GM12878 (cell line): ENCODE measurements at regions not wholly inside any gene's neighbourhood (a gene's known extent, or its start where the extent isn't known, plus 50 kb on each side); places are given as distances from the start of the nearest gene placed in this dataset.

Experiments used
- ATF7 ChIP-seq: fragments of 450-650 bp; IDR thresholded peaks from 2 replicates; pipeline ENCODE4 v1.6.1; 2016; ENCODE audit warnings: low read depth, mild to moderate bottlenecking
- BCL11A ChIP-seq: IDR thresholded peaks from 2 replicates; pipeline ENCODE4 v1.6.1; 2011; ENCODE audit warnings: low read depth, low read length
- CBFB ChIP-seq: IDR thresholded peaks from 2 replicates; pipeline ENCODE4 v1.6.1; 2016; ENCODE audit warnings: antibody characterized with exemption, low read depth
- CEBPB ChIP-seq, 2 experiments: fragments of 150-350 bp in 1 of 2; IDR thresholded peaks; 2 replicates each; pipeline ENCODE4 v1.6.1; 2012 to 2014; ENCODE audit warnings: low read depth in 2 of 2, low read length in 2 of 2, borderline replicate concordance in 1 of 2, inconsistent platforms in 1 of 2
- CREB1 ChIP-seq: IDR thresholded peaks from 2 replicates; pipeline ENCODE4 v1.6.1; 2012; ENCODE audit warnings: low read depth, mild to moderate bottlenecking, inconsistent platforms
- CUX1 ChIP-seq: IDR thresholded peaks from 2 replicates; pipeline ENCODE4 v1.6.1; 2012; ENCODE audit warnings: improper control_type of control experiment, low read depth, low read length; ENCODE audit not compliant: insufficient replicate concordance
- DPF2 ChIP-seq: fragments of 450-650 bp; IDR thresholded peaks from 2 replicates; pipeline ENCODE4 v1.6.1; 2017; ENCODE audit warnings: mild to moderate bottlenecking
- GATAD2B ChIP-seq: fragments of 450-650 bp; conservative IDR thresholded peaks from 2 replicates; pipeline ENCODE4 v1.6.1; 2017; ENCODE audit warnings: low read depth, mild to moderate bottlenecking, moderate library complexity
- HCFC1 ChIP-seq: fragments of 150-350 bp; IDR thresholded peaks from 2 replicates; pipeline ENCODE4 v1.6.1; 2014; ENCODE audit warnings: low read length
- NFXL1 ChIP-seq: fragments of 450-650 bp; IDR thresholded peaks from 2 replicates; pipeline ENCODE4 v1.6.1; 2017; ENCODE audit warnings: antibody characterized with exemption, mild to moderate bottlenecking, borderline replicate concordance
- RELA ChIP-seq: fragments of 450-650 bp; IDR thresholded peaks from 2 replicates; pipeline ENCODE4 v1.8.0; 2014; ENCODE audit warnings: borderline replicate concordance; ENCODE audit not compliant: partially characterized antibody
- SMARCA5 ChIP-seq: fragments of 450-650 bp; IDR thresholded peaks from 2 replicates; pipeline ENCODE4 v1.6.1; 2017; ENCODE audit warnings: mild to moderate bottlenecking
- STAT1 ChIP-seq: fragments of 450-650 bp; conservative IDR thresholded peaks from 2 replicates; pipeline ENCODE4 v1.6.1; 2014; ENCODE audit warnings: antibody characterized with exemption, mild to moderate bottlenecking
- SUPT20H ChIP-seq: IDR thresholded peaks from 2 replicates; pipeline ENCODE4 v1.6.1; 2011; ENCODE audit warnings: low read depth, mild to moderate bottlenecking, low read length, moderate library complexity, borderline replicate concordance; ENCODE audit not compliant: control insufficient read depth
- ZBTB40 ChIP-seq: fragments of 450-650 bp; IDR thresholded peaks from 2 replicates; pipeline ENCODE4 v1.6.1; 2016; ENCODE audit warnings: mild to moderate bottlenecking, moderate library complexity, borderline replicate concordance
- TF ChIP-seq, protein P1 (sequence below): fragments of 450-650 bp; formaldehyde crosslinking; IDR thresholded peaks from 2 replicates; pipeline ENCODE4 v1.4.0; 2020; ENCODE audit warnings: mild to moderate bottlenecking, moderate library complexity
- TF ChIP-seq, protein P2 (sequence below): fragments of 450-650 bp; IDR thresholded peaks from 2 replicates; pipeline ENCODE4 v1.6.1; 2017; ENCODE audit warnings: borderline replicate concordance

DNA sequence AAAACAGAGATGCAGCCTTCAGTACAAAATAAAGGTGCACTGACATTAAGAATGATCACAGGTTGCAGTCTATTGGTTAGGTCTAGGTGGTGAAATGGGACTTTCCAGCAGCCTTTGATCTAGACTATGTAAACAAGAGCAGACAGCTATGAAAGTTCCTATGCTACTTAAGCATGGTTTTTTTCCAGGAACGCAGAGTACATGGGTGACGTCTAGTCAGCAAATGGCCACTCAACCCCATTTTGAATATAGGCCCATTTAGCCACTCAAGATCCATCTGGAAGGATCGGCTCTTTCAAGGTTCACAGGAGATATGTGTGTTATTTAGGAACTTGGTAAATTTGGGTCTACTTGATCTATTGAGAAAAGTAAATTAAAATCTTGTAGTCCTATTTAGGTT is 1424.6 kb upstream of the LRRTM3 start (continued):
- TF ChIP-seq ZBTB40 (no peak), SMARCA5 (no peak), CBFB (no peak), CREB1 (peak; percentile 39; the same call in 1 of the 2 replicates), CEBPB (IDR thresholded peaks at IDR 0.05; ENCODE audit: borderline replicate concordance in 1 of 2, low read depth in 2 of 2, low read length in 2 of 2) (no peak), GATAD2B (no peak), SUPT20H (no peak), CUX1 (no peak), NFXL1 (no peak), ATF7 (peak; percentile 76), HCFC1 (no peak), STAT1 (no peak), DPF2 (0 out of 2 replicates have a peak, but pooled peaks have one; percentile 37), RELA (peak; percentile 97), BCL11A (no peak)
- TF ChIP-seq, protein P1, sequence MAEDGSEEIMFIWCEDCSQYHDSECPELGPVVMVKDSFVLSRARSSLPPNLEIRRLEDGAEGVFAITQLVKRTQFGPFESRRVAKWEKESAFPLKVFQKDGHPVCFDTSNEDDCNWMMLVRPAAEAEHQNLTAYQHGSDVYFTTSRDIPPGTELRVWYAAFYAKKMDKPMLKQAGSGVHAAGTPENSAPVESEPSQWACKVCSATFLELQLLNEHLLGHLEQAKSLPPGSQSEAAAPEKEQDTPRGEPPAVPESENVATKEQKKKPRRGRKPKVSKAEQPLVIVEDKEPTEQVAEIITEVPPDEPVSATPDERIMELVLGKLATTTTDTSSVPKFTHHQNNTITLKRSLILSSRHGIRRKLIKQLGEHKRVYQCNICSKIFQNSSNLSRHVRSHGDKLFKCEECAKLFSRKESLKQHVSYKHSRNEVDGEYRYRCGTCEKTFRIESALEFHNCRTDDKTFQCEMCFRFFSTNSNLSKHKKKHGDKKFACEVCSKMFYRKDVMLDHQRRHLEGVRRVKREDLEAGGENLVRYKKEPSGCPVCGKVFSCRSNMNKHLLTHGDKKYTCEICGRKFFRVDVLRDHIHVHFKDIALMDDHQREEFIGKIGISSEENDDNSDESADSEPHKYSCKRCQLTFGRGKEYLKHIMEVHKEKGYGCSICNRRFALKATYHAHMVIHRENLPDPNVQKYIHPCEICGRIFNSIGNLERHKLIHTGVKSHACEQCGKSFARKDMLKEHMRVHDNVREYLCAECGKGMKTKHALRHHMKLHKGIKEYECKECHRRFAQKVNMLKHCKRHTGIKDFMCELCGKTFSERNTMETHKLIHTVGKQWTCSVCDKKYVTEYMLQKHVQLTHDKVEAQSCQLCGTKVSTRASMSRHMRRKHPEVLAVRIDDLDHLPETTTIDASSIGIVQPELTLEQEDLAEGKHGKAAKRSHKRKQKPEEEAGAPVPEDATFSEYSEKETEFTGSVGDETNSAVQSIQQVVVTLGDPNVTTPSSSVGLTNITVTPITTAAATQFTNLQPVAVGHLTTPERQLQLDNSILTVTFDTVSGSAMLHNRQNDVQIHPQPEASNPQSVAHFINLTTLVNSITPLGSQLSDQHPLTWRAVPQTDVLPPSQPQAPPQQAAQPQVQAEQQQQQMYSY (CRISPR knock-in tag) = no peak
- TF ChIP-seq, protein P2, sequence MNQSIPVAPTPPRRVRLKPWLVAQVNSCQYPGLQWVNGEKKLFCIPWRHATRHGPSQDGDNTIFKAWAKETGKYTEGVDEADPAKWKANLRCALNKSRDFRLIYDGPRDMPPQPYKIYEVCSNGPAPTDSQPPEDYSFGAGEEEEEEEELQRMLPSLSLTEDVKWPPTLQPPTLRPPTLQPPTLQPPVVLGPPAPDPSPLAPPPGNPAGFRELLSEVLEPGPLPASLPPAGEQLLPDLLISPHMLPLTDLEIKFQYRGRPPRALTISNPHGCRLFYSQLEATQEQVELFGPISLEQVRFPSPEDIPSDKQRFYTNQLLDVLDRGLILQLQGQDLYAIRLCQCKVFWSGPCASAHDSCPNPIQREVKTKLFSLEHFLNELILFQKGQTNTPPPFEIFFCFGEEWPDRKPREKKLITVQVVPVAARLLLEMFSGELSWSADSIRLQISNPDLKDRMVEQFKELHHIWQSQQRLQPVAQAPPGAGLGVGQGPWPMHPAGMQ = no peak
